HG02943 (cell line): ENCODE measurements at regions not wholly inside any gene's neighbourhood (a gene's known extent, or its start where the extent isn't known, plus 50 kb on each side); places are given as distances from the start of the nearest gene placed in this dataset.

Experiments used
- ATAC-seq: cut with Tn5 transposase; IDR thresholded peaks from one replicate; pipeline ENCODE4 v1.9.1; 2021; ENCODE audit warnings: mild to moderate bottlenecking, low read depth, moderate library complexity; ENCODE audit not compliant: unreplicated experiment

GRCh38 chr6:9455864-9456658, 958.8 kb downstream of the TFAP2A start:
- ATAC-seq: no peak

- ATAC-seq: no peak
Observed at GRCh38 chr6:9439621-9440330, 975.1 kb downstream of the TFAP2A start.

GRCh38 chr6:9437836-9438235, 977.0 kb downstream of the TFAP2A start:
- ATAC-seq: no peak

DNA sequence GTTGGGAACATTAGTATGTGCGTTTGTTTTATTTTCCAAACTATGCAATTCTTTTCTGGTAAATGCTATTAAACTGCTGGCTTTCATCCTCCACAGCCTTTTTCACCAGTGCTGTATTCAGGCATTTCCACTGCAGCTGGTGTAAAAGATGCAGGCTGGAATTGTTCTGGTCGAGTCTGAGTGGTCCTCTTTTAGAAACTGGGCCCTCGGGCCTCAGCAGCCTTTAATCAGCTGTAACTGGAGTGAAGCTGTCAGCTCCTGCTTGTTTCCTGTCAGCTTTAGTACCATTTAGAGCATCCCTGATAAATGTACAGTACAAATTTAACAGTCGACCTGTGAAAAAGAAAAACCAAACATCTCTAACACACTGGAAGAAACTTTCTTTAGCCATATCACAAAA, 979.6 kb downstream of the TFAP2A start:
- no peak for ATAC-seq

DNA sequence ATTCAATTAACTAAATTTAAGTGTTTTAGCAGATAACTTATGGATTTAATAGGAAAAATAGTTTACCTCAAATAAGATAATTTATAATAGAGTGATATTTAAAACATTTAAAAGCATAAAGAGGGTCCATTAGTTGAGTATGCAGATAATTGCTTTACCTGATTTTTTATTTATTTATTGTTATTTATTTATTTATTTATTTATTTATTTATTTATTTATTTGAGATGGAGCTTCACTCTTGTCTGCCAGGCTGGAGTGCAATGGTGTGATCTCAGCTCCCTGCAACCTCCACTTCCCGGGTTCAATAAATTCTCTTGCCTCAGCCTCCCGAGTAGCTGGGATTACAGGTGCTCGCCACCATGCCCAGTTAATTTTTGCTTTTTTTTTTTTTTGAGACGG, 982.9 kb downstream of the TFAP2A start:
- ATAC-seq: no peak

- ATAC-seq: no peak
Observed at GRCh38 chr6:9428421-9429172, 986.3 kb downstream of the TFAP2A start.

DNA sequence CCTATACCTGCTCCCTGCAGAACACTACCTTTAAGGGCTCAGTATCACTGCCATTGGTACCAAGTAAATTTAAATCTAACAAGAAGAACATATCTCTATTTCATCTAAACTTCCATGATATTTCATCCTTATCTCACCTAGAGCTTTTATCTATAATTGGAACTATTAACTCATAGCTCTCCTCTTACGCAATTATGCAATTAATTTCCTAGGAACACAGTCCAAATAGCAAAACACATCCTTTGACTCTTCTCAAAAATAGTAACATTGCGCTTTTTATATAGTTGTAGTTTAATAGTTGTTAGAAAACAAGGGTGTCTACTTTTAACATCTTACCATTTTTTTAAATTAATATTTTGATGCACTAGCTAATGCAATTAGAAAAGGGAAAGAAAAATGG, 986.8 kb upstream of the SLC35B3 start:
- ATAC-seq: no peak

GRCh38 chr6:9420316-9421015, 985.1 kb upstream of the SLC35B3 start:
- no peak for ATAC-seq

DNA sequence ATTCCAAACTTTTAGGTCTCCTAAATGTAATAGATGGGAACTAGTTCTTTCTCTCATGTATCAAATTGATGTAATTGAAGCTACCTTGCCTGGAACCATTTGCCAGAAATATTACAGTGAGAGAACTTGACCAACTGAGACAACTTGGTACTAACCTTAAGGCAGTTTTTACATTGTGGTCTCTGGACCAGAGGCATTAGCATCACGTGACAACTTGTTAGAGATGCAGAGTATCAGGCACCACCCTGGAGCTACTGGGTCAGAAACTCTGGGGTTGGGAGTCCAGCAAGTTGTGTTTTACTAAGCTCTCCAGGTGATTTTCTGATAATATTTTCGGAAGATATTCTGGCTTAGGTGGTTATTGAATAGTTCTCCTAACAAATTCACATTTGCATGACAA, 982.1 kb upstream of the SLC35B3 start:
- ATAC-seq: no peak

DNA sequence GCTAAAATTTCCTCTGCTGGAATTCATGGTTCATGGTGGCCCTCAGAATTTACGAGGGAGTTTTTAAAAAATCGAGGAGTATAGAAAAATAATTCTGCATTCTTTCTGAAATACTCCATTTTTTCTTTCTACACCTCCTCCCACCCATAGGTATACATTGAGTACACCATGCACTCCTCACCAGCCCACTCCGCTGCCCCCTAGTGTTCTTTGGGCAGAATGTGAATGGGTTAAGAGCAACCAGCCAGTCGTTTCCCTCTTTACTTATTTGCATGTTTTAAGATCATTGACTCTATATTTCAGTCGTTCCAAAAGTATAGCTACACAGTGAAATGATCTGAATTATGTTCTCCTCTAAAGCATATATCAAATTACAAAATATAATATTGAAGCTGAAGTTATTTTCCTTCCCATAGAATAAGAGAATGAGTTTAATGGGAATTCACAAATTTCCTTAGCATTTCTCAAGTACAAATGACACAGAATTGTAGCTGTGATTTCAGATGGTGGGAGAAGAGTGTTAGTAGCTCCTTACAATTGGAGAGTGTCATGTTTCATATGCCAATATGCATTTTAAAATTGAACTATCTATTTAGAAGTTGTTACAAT, 977.7 kb upstream of the SLC35B3 start:
- no peak for ATAC-seq

DNA sequence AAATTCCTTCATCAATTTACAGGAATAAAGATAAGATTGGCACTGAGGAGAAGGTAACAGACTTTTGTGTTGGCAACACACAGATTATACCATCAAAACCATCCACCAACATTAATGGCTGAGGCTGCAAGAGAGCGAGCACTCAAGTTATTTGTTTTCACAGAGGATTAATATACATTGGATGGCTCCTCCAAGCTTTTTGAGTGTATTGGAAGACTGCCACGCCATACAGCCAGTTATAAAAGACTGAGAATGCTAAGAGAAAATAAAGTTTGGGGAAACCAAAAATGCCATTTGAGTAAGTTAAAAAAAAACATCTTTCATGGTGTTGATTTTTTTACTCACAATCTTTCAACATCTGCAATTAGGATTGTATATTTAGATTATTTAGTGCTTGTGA, 973.8 kb upstream of the SLC35B3 start:
- ATAC-seq: no peak

DNA sequence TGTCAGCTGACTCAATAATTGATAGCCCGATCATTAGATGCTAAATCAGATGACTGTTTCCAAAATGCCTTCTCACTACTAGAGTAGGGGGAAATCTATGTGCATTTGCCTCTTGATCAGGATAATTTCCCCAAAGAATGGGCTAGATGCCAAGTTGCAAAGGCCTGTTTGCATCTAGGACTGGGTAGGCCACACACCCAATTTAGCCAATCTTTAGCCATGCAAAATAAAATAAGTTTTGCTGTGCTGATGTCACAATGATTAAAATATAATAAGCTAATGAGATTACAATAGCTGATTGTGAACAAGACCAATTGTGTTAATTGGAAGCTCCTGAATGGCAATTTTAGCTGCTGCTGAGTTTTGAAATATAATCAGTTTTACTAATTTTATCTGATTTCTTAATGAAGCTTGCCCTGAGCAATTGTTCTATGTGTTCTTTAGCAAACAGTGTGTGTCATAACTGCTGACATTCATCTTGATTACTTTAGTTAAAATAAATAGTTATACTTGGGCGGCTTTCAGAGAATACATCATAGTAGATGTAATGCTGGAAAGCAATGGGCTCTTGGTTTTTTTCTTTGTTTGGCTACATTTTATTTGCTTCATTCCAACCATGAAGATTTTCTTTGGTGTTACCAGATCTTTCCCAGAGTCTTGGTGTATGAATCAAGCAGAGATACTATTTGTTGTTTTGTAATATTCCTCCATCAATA, 973.2 kb upstream of the SLC35B3 start:
- ATAC-seq: no peak

GRCh38 chr6:9405825-9406224, 970.5 kb upstream of the SLC35B3 start:
- no peak for ATAC-seq

DNA sequence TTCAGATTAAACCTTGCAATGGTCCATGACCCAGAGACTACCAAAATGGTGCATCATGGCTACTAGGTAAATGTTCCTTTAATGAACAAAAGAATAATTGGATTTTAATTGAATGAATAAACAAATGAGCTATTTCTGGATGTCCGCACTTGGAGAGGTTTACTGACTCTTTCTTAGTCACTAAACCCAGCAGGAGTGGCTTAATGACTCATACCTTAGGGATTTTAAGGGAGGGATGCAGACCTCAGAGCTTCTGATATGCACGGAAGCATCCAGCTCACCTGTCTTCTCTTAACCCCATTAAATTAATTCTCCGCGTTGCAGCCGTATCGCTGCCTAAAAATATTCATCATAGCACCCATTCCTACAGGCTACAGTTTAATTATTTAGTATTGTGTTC, 970.0 kb upstream of the SLC35B3 start:
- ATAC-seq: no peak

GRCh38 chr6:9404351-9405146, 969.2 kb upstream of the SLC35B3 start:
- no peak for ATAC-seq

DNA sequence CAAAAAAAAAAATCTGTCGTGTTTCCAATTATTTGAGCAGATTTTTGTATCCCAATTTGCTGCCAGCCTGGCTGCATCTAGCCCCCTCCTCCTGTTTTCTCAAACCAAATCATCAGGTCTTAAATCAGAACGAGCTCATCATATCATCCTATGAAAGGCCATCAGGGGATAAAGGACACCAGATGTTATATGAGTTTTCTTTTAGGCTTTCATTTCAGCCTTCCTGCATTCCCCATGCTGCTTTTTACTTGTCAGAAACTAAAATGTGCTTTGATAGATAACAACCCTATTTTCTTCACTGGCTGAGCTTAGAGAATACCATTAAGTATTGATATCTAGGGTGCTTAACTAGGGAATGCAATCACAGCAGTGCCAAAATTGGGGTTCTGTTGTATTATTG, 968.4 kb upstream of the SLC35B3 start:
- no peak for ATAC-seq

DNA sequence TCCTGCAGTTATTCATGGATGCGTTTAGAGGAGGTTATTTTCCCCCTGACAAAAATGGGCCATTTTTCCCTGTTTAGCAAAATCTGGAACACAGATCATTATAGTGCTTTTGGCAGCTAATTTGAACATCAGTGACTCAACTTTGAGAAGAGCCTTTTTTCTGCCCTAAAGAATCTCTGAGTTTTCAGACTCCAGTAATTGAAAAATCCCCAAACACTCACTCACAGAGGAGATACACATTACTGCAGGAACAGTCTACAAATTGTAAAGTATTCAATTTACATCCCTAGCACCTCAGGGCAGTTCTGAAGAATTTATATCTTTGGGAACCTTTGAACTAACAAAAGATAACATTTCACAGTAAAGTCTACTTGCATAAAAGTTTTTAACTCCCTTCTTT, 966.6 kb upstream of the SLC35B3 start:
- no peak for ATAC-seq

DNA sequence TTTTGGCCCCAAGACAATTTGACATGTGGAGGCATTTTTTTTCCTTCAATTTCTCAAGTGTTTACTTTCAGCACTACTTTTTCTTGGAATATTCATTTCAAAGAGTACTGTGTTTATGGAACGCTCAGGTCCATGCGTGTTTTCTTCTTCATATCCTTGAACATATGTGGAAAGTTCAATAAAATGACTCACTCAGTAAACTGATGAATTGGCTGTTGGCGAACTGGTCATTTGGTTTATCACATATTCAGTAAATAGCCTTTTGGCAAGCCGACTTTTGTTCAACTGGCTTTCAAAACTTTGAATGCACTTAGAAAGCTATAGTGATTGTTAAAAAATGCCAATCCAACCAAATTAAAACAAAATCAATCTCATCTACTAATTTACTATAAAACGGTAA, 964.6 kb upstream of the SLC35B3 start:
- no peak for ATAC-seq

GRCh38 chr6:9398767-9399373, 963.5 kb upstream of the SLC35B3 start:
- ATAC-seq: no peak
